Right lobe of liver (tissue), 6 donors: ENCODE measurements at regions not wholly inside any gene's neighbourhood (a gene's known extent, or its start where the extent isn't known, plus 50 kb on each side); places are given as distances from the start of the nearest gene placed in this dataset.

ENCODE experiments used
- ATAC-seq, 4 donors: fragments of 200-7000 bp; cut with Tn5 transposase; one replicate each; pipeline ENCODE4 v1.9.1; 2020; ENCODE audit warnings: mild to moderate bottlenecking in 4 of 4, moderate library complexity in 4 of 4
- DNase-seq, 3 donors: peaks; one replicate each; pipeline ENCODE4 v3.0.0-alpha.2; 2020
- H3K27ac ChIP-seq, 3 donors: fragments of 200-600 bp; one replicate each; pipeline ENCODE4 v1.8.0; 2022
- H3K27me3 ChIP-seq, 2 donors: fragments of 200-600 bp; one replicate each; pipeline ENCODE4 v1.8.0; 2022
- H3K36me3 ChIP-seq, 4 donors: fragments of 200-600 bp; sonication (generic) in 1 of 4; one replicate each; pipeline versions ENCODE4 v1.5.1 to v1.8.0; 2017 to 2022; ENCODE audit warnings: control low read depth in 1 of 4
- H3K4me1 ChIP-seq, 4 donors: fragments of 200-600 bp; sonication (generic) in 1 of 4; one replicate each; pipeline versions ENCODE4 v1.5.1 to v1.8.0; 2017 to 2022; ENCODE audit warnings: control low read depth in 1 of 4
- H3K4me3 ChIP-seq, 3 donors: fragments of 200-600 bp; one replicate each; pipeline ENCODE4 v1.8.0; 2022
- H3K9me3 ChIP-seq, 4 donors: fragments of 200-600 bp; sonication (generic) in 1 of 4; one replicate each; pipeline versions ENCODE4 v1.5.1 to v1.8.0; 2017 to 2022; ENCODE audit warnings: control low read depth in 1 of 4
- POLR2A ChIP-seq: fragments of 450-650 bp; IDR thresholded peaks from one replicate; pipeline ENCODE4 v1.6.1; 2017; ENCODE audit warnings: antibody characterized with exemption, mild to moderate bottlenecking
- WGBS: methylation state at CpG from one replicate; pipeline ENCODE4 v1.1.6; 2018; ENCODE audit warnings: low coverage, low lambda C conversion rate; ENCODE audit not compliant: insufficient coverage; ENCODE audit errors: missing lambda C conversion rate; 5-methylcytosine and 5-hydroxymethylcytosine counted together
- intact Hi-C, 2 donors: fragments of 100-400 bp; cut with DNase I; formaldehyde crosslinking; loops; one replicate each; pipeline versions ENCODE4 v1.11.2 to v1.14.1; 2022
- TF ChIP-seq, protein P1 (sequence below), 4 donors: fragments of 200-600 bp in 3 of 4; fragments of 450-650 bp in 1 of 4; IDR thresholded peaks; one replicate each; pipeline versions ENCODE4 v1.5.1 to v1.8.0; 2016 to 2022; ENCODE audit warnings: antibody characterized with exemption in 4 of 4, mild to moderate bottlenecking in 2 of 4
- donor health status: DM: no; HTN: yes; CAD: no.
- donor health status: DM: no; HTN: no; CAD: no.
- donor health status: DM: no; HTN: no; CAD: no.
- donor health status: DM: no; HTN: yes; CAD: no.
- donor health status: DM: no; HTN: yes; CAD: no.

DNA sequence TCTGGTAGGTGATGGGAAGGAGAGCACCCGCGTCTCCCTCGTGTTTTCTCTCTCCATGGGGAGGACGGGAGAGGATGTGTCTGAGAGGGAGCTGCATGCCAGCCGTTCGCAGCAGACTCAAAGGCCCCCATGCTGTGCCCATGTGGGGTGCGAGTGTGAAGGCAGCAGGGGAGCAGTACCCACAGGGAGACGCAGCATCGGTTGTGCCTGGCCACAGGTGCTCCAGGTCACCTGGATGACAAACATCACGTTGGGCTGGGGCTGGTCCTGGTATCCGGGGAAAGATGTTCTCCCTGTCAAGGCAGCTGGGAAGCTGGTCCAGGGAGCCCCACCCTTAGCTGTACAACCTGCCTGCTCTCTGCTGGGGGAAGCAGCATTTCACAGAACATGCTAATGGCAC lies 119.5 kb upstream of the SALL3 start:
- no peaks in the 10 kb centered on the region for H3K4me1 ChIP-seq

DNA sequence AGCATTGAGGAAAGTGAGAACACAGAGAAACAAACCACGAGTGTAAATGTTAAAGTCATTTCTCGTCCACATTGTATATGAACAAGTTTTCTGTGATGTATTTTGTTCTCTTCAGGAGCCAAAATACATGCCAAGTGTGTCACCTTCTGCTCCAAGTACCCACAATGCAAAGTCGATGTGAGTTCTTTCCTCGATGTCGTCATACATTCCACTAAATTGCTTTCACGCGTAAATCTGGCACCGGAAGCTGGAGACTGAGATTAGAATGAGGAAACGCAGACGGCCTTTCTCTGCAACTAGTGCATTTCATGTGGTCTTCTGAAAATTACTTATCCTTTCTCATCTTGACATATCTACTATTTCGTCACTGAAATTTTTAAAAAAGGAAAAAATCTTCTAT lies 118.5 kb upstream of the SALL3 start:
- intact Hi-C loops: no loop called here
- Histone ChIP-seq H3K4me3 (no peak overlapping the region), H3K36me3 (no peaks in the 10 kb centered on the region), H3K27me3 (no peaks in the 10 kb centered on the region), H3K4me1 (no peaks in the 10 kb centered on the region), H3K9me3 (no peaks in the 10 kb centered on the region), H3K27ac (no peak overlapping the region)
- DNase-seq: no peak
- ATAC-seq: no peak
- 35% methylated on average over 11 of the region's 11 CpGs for WGBS
- no peak for TF ChIP-seq POLR2A
- TF ChIP-seq, protein P1, sequence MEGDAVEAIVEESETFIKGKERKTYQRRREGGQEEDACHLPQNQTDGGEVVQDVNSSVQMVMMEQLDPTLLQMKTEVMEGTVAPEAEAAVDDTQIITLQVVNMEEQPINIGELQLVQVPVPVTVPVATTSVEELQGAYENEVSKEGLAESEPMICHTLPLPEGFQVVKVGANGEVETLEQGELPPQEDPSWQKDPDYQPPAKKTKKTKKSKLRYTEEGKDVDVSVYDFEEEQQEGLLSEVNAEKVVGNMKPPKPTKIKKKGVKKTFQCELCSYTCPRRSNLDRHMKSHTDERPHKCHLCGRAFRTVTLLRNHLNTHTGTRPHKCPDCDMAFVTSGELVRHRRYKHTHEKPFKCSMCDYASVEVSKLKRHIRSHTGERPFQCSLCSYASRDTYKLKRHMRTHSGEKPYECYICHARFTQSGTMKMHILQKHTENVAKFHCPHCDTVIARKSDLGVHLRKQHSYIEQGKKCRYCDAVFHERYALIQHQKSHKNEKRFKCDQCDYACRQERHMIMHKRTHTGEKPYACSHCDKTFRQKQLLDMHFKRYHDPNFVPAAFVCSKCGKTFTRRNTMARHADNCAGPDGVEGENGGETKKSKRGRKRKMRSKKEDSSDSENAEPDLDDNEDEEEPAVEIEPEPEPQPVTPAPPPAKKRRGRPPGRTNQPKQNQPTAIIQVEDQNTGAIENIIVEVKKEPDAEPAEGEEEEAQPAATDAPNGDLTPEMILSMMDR (IDR thresholded peaks at IDR 0.05): no peak

More for the DNA sequence above, 119.5 kb upstream of the SALL3 start:
- no peak for ATAC-seq
- intact Hi-C loops: no loop called here
- TF ChIP-seq POLR2A: no peak
- TF ChIP-seq, protein P1 (IDR thresholded peaks at IDR 0.05): no peak
- Histone ChIP-seq H3K27ac (no peak overlapping the region), H3K4me3 (no peak overlapping the region), H3K36me3 (no peaks in the 10 kb centered on the region), H3K9me3 (no peaks in the 10 kb centered on the region), H3K27me3 (no peaks in the 10 kb centered on the region)
- WGBS: 46% methylated on average over 8 of the region's 11 CpGs
- no peak for DNase-seq

DNA sequence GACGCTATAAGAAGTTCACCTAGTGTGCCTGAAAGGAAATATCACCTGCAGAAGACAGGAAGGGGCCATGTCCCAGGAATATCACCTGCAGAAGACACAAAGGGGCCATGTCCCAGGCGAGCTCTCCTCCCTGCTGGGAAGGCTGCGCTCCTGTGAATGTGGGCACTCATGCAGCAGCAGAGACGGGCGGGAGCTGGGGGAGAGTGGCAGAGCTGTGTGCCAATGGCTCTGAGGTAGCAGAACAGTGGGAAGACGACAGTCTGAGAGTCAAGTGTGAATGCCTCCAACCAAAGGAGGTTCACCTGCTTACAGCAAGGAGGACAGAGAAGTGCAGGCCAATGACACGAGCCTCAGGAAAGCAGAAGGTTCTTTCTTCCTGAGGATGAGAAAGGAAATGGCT lies 117.9 kb upstream of the SALL3 start:
- Histone ChIP-seq H3K4me1 (no peaks in the 10 kb centered on the region), H3K36me3 (no peaks in the 10 kb centered on the region), H3K4me3 (no peak overlapping the region), H3K27ac (no peak overlapping the region), H3K27me3 (no peaks in the 10 kb centered on the region), H3K9me3 (no peaks in the 10 kb centered on the region)
- DNase-seq (no peak), ATAC-seq (no peak)
- WGBS: 19% methylated on average over 3 of the region's 7 CpGs
- TF ChIP-seq, protein P1 (IDR thresholded peaks at IDR 0.05): no peak
- intact Hi-C loops: no loop called here

DNA sequence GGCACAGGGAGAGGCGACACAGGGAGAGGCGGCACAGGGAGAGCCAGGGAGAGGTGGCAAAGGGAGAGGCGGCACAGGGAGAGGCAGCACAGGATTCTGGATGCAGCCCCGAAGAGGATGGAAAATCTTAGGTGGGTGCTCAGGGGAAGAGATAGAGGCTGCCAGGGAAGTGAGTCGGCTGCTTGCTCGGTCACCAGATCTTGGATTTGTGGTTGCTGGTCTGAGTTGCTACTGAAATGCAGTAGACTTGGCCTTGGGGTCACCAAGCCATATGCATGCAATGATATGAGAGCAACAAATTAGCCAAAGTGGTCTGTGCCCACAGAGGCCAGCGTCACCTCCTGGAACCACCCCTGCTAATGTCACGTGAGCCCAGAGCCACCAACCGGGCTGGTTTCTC lies 117.2 kb upstream of the SALL3 start:
- H3K36me3 ChIP-seq: no peaks in the 10 kb centered on the region
- ATAC-seq (no peak), DNase-seq (no peak)
- WGBS: 79% methylated on average over 5 of the region's 9 CpGs
- H3K4me1 ChIP-seq: no peaks in the 10 kb centered on the region
- H3K27ac ChIP-seq: no peak overlapping the region
- H3K27me3 ChIP-seq: no peaks in the 10 kb centered on the region
- intact Hi-C loops: no loop called here
- TF ChIP-seq POLR2A: no peak
- TF ChIP-seq, protein P1 (IDR thresholded peaks at IDR 0.05): no peak
- no peaks in the 10 kb centered on the region for H3K9me3 ChIP-seq
- no peak overlapping the region for H3K4me3 ChIP-seq

DNA sequence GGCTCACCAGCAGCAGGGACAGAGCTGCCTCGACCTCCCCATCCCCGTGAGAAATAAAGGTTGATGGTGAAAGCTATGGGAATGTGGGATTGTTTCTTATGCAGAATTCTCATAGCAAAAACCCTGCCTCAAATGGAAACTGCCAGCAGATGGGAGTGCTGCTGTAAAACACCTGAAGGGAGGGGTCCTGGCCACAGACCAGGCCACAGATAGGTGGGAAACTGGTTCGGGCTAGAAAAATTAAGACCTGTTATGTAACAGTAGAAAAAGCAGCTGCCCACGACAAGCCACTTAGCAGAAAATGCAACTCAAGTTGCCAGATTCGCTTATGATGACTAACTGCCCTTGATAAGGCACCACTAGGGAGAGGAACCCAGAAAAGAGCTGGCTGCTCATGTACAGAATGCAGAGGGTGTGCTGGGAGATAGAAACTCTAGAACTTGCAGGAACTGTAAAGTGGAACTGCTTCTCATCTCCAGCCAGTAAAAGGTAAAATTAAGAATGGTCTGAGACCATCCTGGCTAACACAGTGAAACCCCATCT lies 114.5 kb upstream of the SALL3 start:
- Histone ChIP-seq H3K4me3 (no peak overlapping the region), H3K27ac (no peak overlapping the region), H3K27me3 (no peaks in the 10 kb centered on the region), H3K36me3 (no peaks in the 10 kb centered on the region), H3K4me1 (no peaks in the 10 kb centered on the region), H3K9me3 (no peaks in the 10 kb centered on the region)
- no peak for DNase-seq
- WGBS: 58% methylated on average over 3 of the region's 5 CpGs
- no peak for ATAC-seq
- intact Hi-C loops: no loop called here
- TF ChIP-seq, protein P1 (IDR thresholded peaks at IDR 0.05): no peak
- TF ChIP-seq POLR2A: no peak
